ENCODE measurements at regions not wholly inside any gene's neighbourhood (a gene's known extent, or its start where the extent isn't known, plus 50 kb on each side); places are given as distances from the start of the nearest gene placed in this dataset.
"Not testable (repeated sequence)": the region's sequence is repeated elsewhere in the genome, so short reads cannot be mapped to it uniquely, and the experiment has no call there.

DNA sequence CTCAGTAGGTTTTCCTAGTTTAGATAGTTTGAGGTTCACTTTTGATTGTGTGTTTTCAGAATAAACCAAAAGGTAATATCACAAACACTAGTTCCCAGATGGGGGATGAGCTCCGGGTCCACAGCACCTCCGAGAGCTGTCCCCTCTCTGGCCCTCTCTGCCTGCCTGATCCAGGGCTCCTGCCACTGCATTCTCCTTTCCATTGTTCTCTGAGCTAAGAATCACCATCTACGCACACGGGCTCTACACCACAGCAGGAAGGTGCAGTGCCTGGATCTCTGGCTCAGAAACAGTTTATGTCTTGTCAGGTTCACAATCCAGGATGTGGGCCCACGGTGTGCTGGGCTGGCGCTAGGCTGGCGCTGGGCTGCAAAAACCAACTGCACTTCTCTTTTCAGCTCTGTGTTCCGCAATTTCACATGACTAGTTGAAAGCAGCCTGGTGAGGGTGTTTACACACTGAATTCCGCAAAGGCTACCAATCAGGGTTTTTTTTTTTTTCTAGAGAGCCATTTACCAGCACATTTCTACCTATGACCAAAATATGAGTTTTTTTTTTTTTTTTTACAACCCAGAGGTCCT lies 167.5 kb downstream of the SOD2 start:
- no peak overlapping the region for H3K27ac ChIP-seq
- no peak for TF ChIP-seq ZFX (IDR thresholded peaks at IDR 0.05; ENCODE audit: borderline replicate concordance)
- TF ChIP-seq CTCF (IDR thresholded peaks at IDR 0.05) = no peak

DNA sequence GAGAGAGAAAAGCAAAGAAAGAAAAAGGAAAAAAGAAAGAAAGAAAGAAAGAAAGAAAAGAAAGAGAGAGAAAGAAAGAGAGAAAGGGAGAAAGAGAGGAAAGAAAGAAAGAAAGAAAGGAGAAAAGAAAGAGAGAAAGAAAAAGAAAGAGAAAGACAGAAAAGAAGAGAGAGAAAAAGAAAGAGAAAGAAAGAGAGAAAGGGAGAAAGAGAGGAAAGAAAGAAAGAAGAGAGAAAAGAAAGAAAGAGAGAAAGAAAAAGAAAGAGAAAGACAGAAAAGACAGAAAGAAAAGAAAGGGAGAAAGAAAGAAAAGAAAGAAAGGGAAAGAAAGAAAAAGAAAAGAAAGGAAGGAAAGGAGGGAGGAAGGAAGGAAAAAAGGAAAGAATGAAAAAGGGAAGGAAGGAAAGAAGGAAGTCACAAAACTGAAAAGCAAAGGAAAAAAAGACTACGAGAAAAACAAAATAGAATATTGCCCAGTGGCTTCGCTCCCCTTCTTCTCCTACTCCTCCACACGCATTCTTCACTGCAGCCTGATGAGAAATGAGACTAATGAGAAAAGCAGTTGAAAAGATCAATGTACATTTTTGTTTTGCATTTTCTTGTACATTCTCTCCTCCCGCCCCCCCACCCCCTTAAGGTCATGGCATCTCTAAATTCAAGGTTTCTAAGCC lies 170.0 kb downstream of the SOD2 start:
- no peak overlapping the region for H3K27ac ChIP-seq
- no peak for TF ChIP-seq CTCF (IDR thresholded peaks at IDR 0.05)
- TF ChIP-seq ZFX (IDR thresholded peaks at IDR 0.05; ENCODE audit: borderline replicate concordance) = no peak

DNA sequence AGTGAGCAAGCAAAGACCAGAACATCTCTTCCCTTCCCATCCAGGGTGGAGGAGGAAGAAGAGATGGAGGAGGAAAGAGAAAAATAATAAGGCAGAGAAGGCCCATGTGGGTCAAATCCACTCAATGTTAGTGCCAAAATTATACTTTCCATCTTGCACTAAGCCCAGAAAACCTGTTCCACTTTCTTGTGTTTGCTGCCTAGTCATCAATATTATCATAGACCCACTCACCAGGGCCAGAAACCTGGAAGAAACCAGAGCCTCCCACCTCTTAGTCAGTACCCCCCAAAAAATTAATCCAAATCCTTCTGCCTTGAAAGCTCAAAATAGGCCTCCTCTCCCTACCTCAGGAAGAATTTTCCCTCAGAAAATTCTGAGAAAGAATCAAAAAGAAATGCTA lies 171.1 kb downstream of the SOD2 start:
- TF ChIP-seq ZFX (IDR thresholded peaks at IDR 0.05; ENCODE audit: borderline replicate concordance) = no peak
- TF ChIP-seq CTCF (IDR thresholded peaks at IDR 0.05) = no peak
- H3K27ac ChIP-seq = no peak overlapping the region

- no peak overlapping the region for H3K27ac ChIP-seq
- TF ChIP-seq ZFX (IDR thresholded peaks at IDR 0.05; ENCODE audit: borderline replicate concordance) (no peak), CTCF (IDR thresholded peaks at IDR 0.05) (no peak)
Observed at GRCh38 chr6:159520002-159520401, 173.0 kb downstream of the SOD2 start.

DNA sequence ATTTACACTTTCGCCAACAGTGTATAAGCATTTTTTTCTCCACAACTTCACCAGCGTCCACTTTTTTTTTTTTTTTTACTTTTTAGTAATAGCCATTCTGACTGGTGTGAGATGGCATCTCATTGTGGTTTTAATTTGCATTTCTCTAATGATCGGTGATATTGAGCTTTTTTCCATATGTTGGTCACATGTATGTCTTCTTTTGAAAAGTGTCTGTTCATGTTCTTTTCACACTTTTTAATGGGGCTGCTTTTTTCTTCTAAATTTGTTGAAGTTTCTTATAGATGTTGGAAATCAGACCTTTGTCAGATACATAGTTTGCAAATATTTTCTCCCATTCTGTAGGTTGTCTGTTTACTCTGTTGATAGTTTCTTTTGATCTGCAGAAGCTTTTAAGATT lies 177.2 kb downstream of the SOD2 start:
- H3K27ac ChIP-seq = not testable (repeated sequence)

DNA sequence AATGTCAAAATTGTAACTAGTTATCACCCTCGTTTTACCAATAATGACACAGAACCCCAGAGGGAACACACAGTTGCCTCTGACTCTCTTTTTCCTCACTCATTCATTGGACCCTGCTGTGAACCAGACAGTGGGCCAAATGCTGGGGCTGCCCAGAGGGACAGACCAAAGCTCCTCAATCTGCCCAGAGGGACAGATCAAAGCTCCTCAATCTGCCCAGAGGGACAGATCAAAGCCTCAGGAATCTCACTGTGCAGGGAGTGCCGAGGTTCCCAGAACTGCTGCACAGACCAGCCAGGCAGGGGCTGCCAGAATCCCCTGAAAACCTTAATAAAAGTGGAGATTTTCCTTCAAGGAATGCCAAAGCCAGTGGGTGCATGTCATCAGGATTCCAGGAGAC lies 179.1 kb downstream of the SOD2 start:
- no peak overlapping the region for H3K27ac ChIP-seq
- TF ChIP-seq ZFX (IDR thresholded peaks at IDR 0.05; ENCODE audit: borderline replicate concordance) = no peak
- TF ChIP-seq CTCF (IDR thresholded peaks at IDR 0.05) = no peak

- TF ChIP-seq CTCF (IDR thresholded peaks at IDR 0.05) (no peak), ZFX (IDR thresholded peaks at IDR 0.05; ENCODE audit: borderline replicate concordance) (no peak)
- no peak overlapping the region for H3K27ac ChIP-seq
Observed at GRCh38 chr6:159513074-159513720, 179.8 kb downstream of the SOD2 start.

Data from 22Rv1 (cell line).